IPS-NIHi7 (cell line): ENCODE measurements at regions not wholly inside any gene's neighbourhood (a gene's known extent, or its start where the extent isn't known, plus 50 kb on each side); places are given as distances from the start of the nearest gene placed in this dataset.

Experiments
- DNase-seq: peaks from one replicate; pipeline ENCODE4 v3.0.0; 2012; ENCODE audit warnings: mixed read lengths; ENCODE audit errors: extremely low spot score

DNA sequence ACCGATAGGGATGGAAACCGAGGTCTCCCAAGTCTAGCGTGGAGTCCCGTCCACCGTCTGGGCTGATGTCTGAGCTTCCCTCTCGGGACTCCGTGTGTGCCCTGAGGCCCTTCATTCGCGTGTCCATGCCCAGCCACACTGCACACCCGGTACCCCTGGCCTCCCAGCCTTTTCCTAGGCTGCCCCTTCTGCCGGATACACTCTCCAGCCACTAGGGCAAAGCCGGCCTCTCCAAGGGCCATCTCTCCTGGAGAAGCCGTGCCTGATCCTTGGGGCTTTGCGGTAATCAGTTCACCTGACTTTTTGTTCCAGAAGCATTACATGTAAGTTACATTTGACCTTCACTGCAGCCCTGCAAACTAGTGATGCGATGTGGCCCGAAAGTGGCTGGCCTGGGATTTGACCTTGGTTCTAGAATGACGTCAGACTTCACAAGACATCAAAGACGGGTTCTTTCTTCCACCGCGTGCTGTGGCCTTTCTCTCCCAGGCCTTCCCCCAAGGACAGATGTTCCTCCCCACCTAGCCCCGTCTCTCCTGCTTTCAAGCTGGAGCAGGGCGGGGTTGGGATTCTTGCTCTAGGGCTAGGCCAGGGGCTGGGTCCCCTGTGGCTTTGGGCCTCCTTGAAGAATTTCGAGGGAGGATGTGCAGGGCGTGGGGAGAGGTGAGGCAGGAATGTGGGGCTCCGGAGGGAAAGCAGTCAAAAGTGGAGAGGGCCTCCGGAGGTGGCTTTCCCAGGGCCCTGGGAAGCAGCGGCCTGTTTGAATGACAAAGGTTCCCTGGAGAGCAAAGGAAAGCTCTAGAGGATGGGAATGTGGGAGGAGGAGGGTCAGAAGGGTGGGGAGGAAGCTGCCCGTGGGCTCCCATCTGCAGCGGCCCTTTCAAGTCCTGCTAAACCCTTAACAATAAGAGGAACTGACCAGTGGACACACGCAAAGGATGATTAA lies 49.7 kb upstream of the SLC2A1 start:
- peak; percentile 89 for DNase-seq
